GM12891 (cell line): ENCODE measurements at regions not wholly inside any gene's neighbourhood (a gene's known extent, or its start where the extent isn't known, plus 50 kb on each side); places are given as distances from the start of the nearest gene placed in this dataset.

Experiments
- PAX5 ChIP-seq: IDR thresholded peaks from 2 replicates; pipeline ENCODE4 v1.6.1; 2011; ENCODE audit warnings: low read length, moderate library complexity, mild to moderate bottlenecking; ENCODE audit not compliant: insufficient read depth, severe bottlenecking
- POLR2A ChIP-seq: IDR thresholded peaks from 2 replicates; pipeline ENCODE4 v1.6.1; 2011; ENCODE audit warnings: low read depth, low read length, control low read depth
- POLR2AphosphoS5 ChIP-seq: IDR thresholded peaks from 2 replicates; pipeline ENCODE4 v1.6.1; 2011; ENCODE audit warnings: low read depth, low read length, control low read depth
- POU2F2 ChIP-seq: IDR thresholded peaks from 2 replicates; pipeline ENCODE4 v1.6.1; 2011; ENCODE audit warnings: low read depth, mild to moderate bottlenecking, control low read depth, low read length, moderate library complexity
- SPI1 ChIP-seq: IDR thresholded peaks from 2 replicates; pipeline ENCODE4 v1.6.1; 2011; ENCODE audit warnings: low read depth, low read length, control low read depth
- TAF1 ChIP-seq: IDR thresholded peaks from 2 replicates; pipeline ENCODE4 v1.6.1; 2011; ENCODE audit warnings: low read depth, low read length, control low read depth

- no peak for TF ChIP-seq POLR2A
- no peak for TF ChIP-seq POLR2AphosphoS5
- TF ChIP-seq TAF1: no peak
- TF ChIP-seq PAX5: no peak
- TF ChIP-seq SPI1: no peak
- no peak for TF ChIP-seq POU2F2
Observed at GRCh38 chr10:90526721-90527120, 331.1 kb downstream of the HTR7 start.
